Thyroid gland (tissue), 4 donors: ENCODE measurements at regions not wholly inside any gene's neighbourhood (a gene's known extent, or its start where the extent isn't known, plus 50 kb on each side); places are given as distances from the start of the nearest gene placed in this dataset.

Experiments used
- POLR2A ChIP-seq, 2 donors: fragments of 450-650 bp; IDR thresholded peaks; one replicate each; pipeline ENCODE4 v1.6.1; 2017; ENCODE audit warnings: antibody characterized with exemption in 2 of 2, mild to moderate bottlenecking in 2 of 2, moderate library complexity in 1 of 2
- TF ChIP-seq, protein P1 (sequence below), 6 experiments: fragments of 200-600 bp in 3 of 6; fragments of 450-650 bp in 3 of 6; sonication (generic) in 3 of 6; IDR thresholded peaks; one replicate each; pipeline ENCODE4 v1.5.1; 2016 to 2019; ENCODE audit warnings: antibody characterized with exemption in 6 of 6, mild to moderate bottlenecking in 2 of 6, inconsistent platforms in 1 of 6, moderate library complexity in 1 of 6

DNA sequence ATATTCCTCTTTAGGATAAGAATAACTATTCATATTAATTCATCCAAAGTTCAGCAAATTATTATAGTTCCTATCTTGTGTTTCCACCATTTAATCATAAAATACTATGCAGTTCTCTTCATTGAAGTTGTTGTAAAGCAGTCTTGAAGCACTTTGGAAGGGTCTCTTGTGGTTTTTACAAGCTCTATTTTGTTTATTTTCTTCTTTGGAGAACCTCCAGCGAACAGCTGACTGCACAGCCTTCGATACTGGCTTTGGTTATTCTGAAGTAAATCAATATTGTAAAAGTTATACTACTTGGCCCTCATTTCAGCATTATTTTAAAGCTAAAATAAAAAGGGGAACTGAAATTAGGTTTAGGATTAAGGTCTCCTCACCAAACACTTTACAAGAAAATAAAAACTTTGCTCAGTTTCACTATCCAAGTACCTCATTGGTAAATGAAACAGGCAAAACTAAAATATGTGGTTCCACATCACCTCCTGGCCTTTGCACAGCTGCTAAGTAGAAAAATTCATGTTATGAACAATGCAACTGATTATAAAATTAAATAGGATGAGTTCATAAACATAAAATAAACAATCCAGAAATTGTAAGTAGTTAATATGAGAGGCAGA is 1629.2 kb upstream of the ADGRL3 start:
- TF ChIP-seq, protein P1, sequence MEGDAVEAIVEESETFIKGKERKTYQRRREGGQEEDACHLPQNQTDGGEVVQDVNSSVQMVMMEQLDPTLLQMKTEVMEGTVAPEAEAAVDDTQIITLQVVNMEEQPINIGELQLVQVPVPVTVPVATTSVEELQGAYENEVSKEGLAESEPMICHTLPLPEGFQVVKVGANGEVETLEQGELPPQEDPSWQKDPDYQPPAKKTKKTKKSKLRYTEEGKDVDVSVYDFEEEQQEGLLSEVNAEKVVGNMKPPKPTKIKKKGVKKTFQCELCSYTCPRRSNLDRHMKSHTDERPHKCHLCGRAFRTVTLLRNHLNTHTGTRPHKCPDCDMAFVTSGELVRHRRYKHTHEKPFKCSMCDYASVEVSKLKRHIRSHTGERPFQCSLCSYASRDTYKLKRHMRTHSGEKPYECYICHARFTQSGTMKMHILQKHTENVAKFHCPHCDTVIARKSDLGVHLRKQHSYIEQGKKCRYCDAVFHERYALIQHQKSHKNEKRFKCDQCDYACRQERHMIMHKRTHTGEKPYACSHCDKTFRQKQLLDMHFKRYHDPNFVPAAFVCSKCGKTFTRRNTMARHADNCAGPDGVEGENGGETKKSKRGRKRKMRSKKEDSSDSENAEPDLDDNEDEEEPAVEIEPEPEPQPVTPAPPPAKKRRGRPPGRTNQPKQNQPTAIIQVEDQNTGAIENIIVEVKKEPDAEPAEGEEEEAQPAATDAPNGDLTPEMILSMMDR (IDR thresholded peaks at IDR 0.05): no peak
- no peak for TF ChIP-seq POLR2A (IDR thresholded peaks at IDR 0.05)
